Fibroblast of skin of right quadriceps (primary cell): ENCODE measurements at regions not wholly inside any gene's neighbourhood (a gene's known extent, or its start where the extent isn't known, plus 50 kb on each side); places are given as distances from the start of the nearest gene placed in this dataset.
"Not testable (repeated sequence)": the region's sequence is repeated elsewhere in the genome, so short reads cannot be mapped to it uniquely, and the experiment has no call there.

Experiments used
- DNase-seq: peaks from one replicate; pipeline ENCODE4 v3.0.0-alpha.2; 2013

- no peak for DNase-seq
Observed at GRCh38 chr3:135559802-135560201, 405.7 kb upstream of the PPP2R3A start.

GRCh38 chr3:135560847-135561246, 404.7 kb upstream of the PPP2R3A start:
- no peak for DNase-seq

- no peak for DNase-seq
Observed at GRCh38 chr3:135564696-135565095, 400.8 kb upstream of the PPP2R3A start.

GRCh38 chr3:135565546-135565945, 400.0 kb upstream of the PPP2R3A start:
- DNase-seq: peak; percentile 1

- DNase-seq: no peak
Observed at GRCh38 chr3:135567223-135567622, 398.3 kb upstream of the PPP2R3A start.

- DNase-seq: no peak
Observed at GRCh38 chr3:135576751-135577150, 388.8 kb upstream of the PPP2R3A start.

GRCh38 chr3:135581806-135582205, 383.7 kb upstream of the PPP2R3A start:
- DNase-seq: no peak

GRCh38 chr3:135582800-135583199, 382.7 kb upstream of the PPP2R3A start:
- DNase-seq: no peak

- DNase-seq: no peak
Observed at GRCh38 chr3:135596563-135596962, 369.0 kb upstream of the PPP2R3A start.

- DNase-seq: no peak
Observed at GRCh38 chr3:135597855-135598254, 367.7 kb upstream of the PPP2R3A start.

- no peak for DNase-seq
Observed at GRCh38 chr3:135598597-135598996, 366.9 kb upstream of the PPP2R3A start.

GRCh38 chr3:135604512-135604911, 361.0 kb upstream of the PPP2R3A start:
- not testable (repeated sequence) for DNase-seq

- no peak for DNase-seq
Observed at GRCh38 chr3:135618123-135618522, 347.4 kb upstream of the PPP2R3A start.

- no peak for DNase-seq
Observed at GRCh38 chr3:135621184-135621920, 344.2 kb upstream of the PPP2R3A start.

GRCh38 chr3:135622215-135622614, 343.3 kb upstream of the PPP2R3A start:
- no peak for DNase-seq

- DNase-seq: no peak
Observed at GRCh38 chr3:135622656-135623055, 342.9 kb upstream of the PPP2R3A start.

GRCh38 chr3:135623558-135623957, 342.0 kb upstream of the PPP2R3A start:
- DNase-seq: no peak

- no peak for DNase-seq
Observed at GRCh38 chr3:135627057-135627456, 338.5 kb upstream of the PPP2R3A start.

GRCh38 chr3:135629701-135630408, 335.7 kb upstream of the PPP2R3A start:
- DNase-seq: no peak

GRCh38 chr3:135632556-135633065, 332.9 kb upstream of the PPP2R3A start:
- DNase-seq: no peak

GRCh38 chr3:135633078-135633477, 332.4 kb upstream of the PPP2R3A start:
- DNase-seq: no peak

- no peak for DNase-seq
Observed at GRCh38 chr3:135636596-135636995, 328.9 kb upstream of the PPP2R3A start.

- no peak for DNase-seq
Observed at GRCh38 chr3:135637013-135637412, 328.5 kb upstream of the PPP2R3A start.

GRCh38 chr3:135641761-135642160, 323.8 kb upstream of the PPP2R3A start:
- no peak for DNase-seq
